ENCODE measurements at regions not wholly inside any gene's neighbourhood (a gene's known extent, or its start where the extent isn't known, plus 50 kb on each side); places are given as distances from the start of the nearest gene placed in this dataset.
"Not testable (repeated sequence)": the region's sequence is repeated elsewhere in the genome, so short reads cannot be mapped to it uniquely, and the experiment has no call there.

- ChIA-PET POLR2A (ENCODE audit: low non-redundant PET) (no interaction called here), CTCF (interaction anchor here (0.6 kb wide), 1 partner anchor 24 kb away, joined by 4 read pairs; no protein-coding TSS in a partner anchor)
- no peak for DNase-seq (ENCODE audit: low spot score)
- H3K27ac ChIP-seq, result no peak overlapping the region
- no peak for TF ChIP-seq CTCF (conservative IDR thresholded peaks at IDR 0.05; ENCODE audit: low read depth)
Observed at GRCh38 chr1:245067257-245067656, 87.5 kb upstream of the KIF26B start.

- CTCF ChIA-PET, result no interaction called here
- no peak overlapping the region for H3K27ac ChIP-seq
- no peak for DNase-seq (ENCODE audit: low spot score)
- TF ChIP-seq CTCF (conservative IDR thresholded peaks at IDR 0.05; ENCODE audit: low read depth), result no peak
- POLR2A ChIA-PET (ENCODE audit: low non-redundant PET), result no interaction called here
Observed at GRCh38 chr1:245062741-245063305, 92.0 kb upstream of the KIF26B start.

- DNase-seq (ENCODE audit: low spot score); POLR2A ChIA-PET (ENCODE audit: low non-redundant PET); H3K27ac ChIP-seq; CTCF ChIA-PET: not testable (repeated sequence)
Observed at GRCh38 chr1:245061808-245062207, 93.0 kb upstream of the KIF26B start.

GRCh38 chr1:245060684-245061374 lies 94.0 kb upstream of the KIF26B start:
- ChIA-PET POLR2A (ENCODE audit: low non-redundant PET) (no interaction called here), CTCF (interaction anchor here (0.5 to 0.7 kb wide), 2 partner anchors 18 to 53 kb away, joined by 3 read pairs; no protein-coding TSS in a partner anchor)
- DNase-seq (ENCODE audit: low spot score), result no peak
- TF ChIP-seq CTCF (conservative IDR thresholded peaks at IDR 0.05; ENCODE audit: low read depth), result no peak
- H3K27ac ChIP-seq, result no peak overlapping the region

GRCh38 chr1:245059806-245060424 lies 94.9 kb upstream of the KIF26B start:
- no peak for TF ChIP-seq CTCF (conservative IDR thresholded peaks at IDR 0.05; ENCODE audit: low read depth)
- POLR2A ChIA-PET (ENCODE audit: low non-redundant PET), result no interaction called here
- CTCF ChIA-PET, result no interaction called here
- H3K27ac ChIP-seq, result no peak overlapping the region
- DNase-seq (ENCODE audit: low spot score), result no peak

- DNase-seq (ENCODE audit: low spot score), result no peak
- no peak overlapping the region for H3K27ac ChIP-seq
- no peak for TF ChIP-seq CTCF (conservative IDR thresholded peaks at IDR 0.05; ENCODE audit: low read depth)
- ChIA-PET POLR2A (ENCODE audit: low non-redundant PET) (no interaction called here), CTCF (no interaction called here)
Observed at GRCh38 chr1:245058882-245059281, 95.9 kb upstream of the KIF26B start.

GRCh38 chr1:245058436-245058835 lies 96.3 kb upstream of the KIF26B start:
- no peak for DNase-seq (ENCODE audit: low spot score)
- no peak overlapping the region for H3K27ac ChIP-seq
- POLR2A ChIA-PET (ENCODE audit: low non-redundant PET), result no interaction called here
- CTCF ChIA-PET, result no interaction called here
- TF ChIP-seq CTCF (conservative IDR thresholded peaks at IDR 0.05; ENCODE audit: low read depth), result no peak

All from RWPE1 (cell line).